Astrocyte (in vitro differentiated cells and primary cell): ENCODE measurements at regions not wholly inside any gene's neighbourhood (a gene's known extent, or its start where the extent isn't known, plus 50 kb on each side); places are given as distances from the start of the nearest gene placed in this dataset.

Source experiments
- CTCF ChIP-seq: IDR thresholded peaks from 2 replicates; pipeline ENCODE4 v1.5.1; 2011; ENCODE audit warnings: low read depth, mild to moderate bottlenecking, inconsistent platforms, low read length, moderate library complexity; ENCODE audit not compliant: insufficient read depth
- EZH2 ChIP-seq: IDR thresholded peaks from 2 replicates; pipeline ENCODE4 v1.6.1; 2012; ENCODE audit warnings: mild to moderate bottlenecking, low read length, inconsistent platforms; ENCODE audit not compliant: insufficient read depth

GRCh38 chr4:19256823-19257222 lies 994.9 kb upstream of the SLIT2 start:
- TF ChIP-seq CTCF (no peak), EZH2 (no peak)
